ENCODE measurements at regions not wholly inside any gene's neighbourhood (a gene's known extent, or its start where the extent isn't known, plus 50 kb on each side); places are given as distances from the start of the nearest gene placed in this dataset.

GRCh38 chr14:54252072-54252730 is 144.6 kb upstream of the CDKN3 start:
- TF ChIP-seq POLR2AphosphoS5 (IDR thresholded peaks at IDR 0.05) (no peak), CTCF (IDR thresholded peaks at IDR 0.05 in 8 of 11, conservative IDR thresholded peaks at IDR 0.05 in 3 of 11) (no peak)

Data from spleen (tissue), 7 donors.